ENCODE measurements at regions not wholly inside any gene's neighbourhood (a gene's known extent, or its start where the extent isn't known, plus 50 kb on each side); places are given as distances from the start of the nearest gene placed in this dataset.

- TF ChIP-seq EZH2 (IDR thresholded peaks at IDR 0.05; ENCODE audit: borderline replicate concordance, low read depth, low read length, poor library complexity, severe bottlenecking) = no peak
- TF ChIP-seq, protein P1, sequence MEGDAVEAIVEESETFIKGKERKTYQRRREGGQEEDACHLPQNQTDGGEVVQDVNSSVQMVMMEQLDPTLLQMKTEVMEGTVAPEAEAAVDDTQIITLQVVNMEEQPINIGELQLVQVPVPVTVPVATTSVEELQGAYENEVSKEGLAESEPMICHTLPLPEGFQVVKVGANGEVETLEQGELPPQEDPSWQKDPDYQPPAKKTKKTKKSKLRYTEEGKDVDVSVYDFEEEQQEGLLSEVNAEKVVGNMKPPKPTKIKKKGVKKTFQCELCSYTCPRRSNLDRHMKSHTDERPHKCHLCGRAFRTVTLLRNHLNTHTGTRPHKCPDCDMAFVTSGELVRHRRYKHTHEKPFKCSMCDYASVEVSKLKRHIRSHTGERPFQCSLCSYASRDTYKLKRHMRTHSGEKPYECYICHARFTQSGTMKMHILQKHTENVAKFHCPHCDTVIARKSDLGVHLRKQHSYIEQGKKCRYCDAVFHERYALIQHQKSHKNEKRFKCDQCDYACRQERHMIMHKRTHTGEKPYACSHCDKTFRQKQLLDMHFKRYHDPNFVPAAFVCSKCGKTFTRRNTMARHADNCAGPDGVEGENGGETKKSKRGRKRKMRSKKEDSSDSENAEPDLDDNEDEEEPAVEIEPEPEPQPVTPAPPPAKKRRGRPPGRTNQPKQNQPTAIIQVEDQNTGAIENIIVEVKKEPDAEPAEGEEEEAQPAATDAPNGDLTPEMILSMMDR (conservative IDR thresholded peaks at IDR 0.05; ENCODE audit: low read depth, low read length) = no peak
Observed at GRCh38 chr11:44444770-44445321, 120.6 kb upstream of the CD82 start.
